ENCODE measurements at regions not wholly inside any gene's neighbourhood (a gene's known extent, or its start where the extent isn't known, plus 50 kb on each side); places are given as distances from the start of the nearest gene placed in this dataset.
A peak's percentile ranks its signal among the peaks of the same experiment; 100 is the strongest.

DNA sequence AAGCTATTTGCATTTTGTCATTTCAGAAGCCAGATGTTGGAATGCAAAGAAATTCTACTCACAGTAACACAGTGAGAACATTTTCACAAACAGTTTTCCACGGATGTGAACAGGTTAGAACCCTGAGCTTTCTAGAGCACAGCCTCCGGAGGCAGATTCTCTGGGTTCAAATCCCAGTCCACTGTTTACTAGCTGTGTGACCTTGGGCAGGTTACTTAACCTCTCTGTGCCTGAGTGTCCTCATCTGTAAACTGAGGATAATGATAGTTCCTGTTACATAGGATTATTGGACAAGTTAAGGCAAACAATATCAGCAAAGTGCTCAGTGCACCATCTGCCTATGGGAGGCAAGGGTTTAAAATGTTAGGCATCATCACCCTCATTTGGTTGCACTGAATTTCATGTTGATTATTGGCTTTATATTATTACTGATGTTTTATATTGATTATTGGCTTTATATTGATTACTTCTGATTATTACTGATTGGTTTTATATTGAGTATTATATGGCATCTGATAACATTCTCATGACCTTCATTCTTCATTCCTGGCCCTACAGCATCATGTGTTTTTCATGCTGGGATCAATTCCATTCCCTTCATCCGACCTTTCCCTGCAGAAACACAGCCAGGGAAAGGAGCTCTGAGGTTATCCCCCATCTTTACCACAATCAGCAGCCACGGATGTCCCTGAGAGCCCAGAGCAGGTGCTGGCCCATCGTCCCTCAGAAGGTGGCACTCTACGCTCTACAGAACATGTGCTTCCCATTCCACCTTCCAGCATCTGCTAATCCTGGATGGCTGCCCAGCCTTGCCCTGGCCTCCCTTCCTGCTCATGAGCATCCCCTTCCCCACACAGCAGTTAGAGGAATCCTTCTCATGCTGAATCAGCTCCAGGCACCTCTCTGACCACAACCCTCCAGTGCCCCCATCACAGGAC, 283.1 kb downstream of the PREX1 start:
- DNase-seq (ENCODE audit: insufficient read length, low spot score) (no peak), FAIRE-seq (no peak)
- TF ChIP-seq, protein P1, sequence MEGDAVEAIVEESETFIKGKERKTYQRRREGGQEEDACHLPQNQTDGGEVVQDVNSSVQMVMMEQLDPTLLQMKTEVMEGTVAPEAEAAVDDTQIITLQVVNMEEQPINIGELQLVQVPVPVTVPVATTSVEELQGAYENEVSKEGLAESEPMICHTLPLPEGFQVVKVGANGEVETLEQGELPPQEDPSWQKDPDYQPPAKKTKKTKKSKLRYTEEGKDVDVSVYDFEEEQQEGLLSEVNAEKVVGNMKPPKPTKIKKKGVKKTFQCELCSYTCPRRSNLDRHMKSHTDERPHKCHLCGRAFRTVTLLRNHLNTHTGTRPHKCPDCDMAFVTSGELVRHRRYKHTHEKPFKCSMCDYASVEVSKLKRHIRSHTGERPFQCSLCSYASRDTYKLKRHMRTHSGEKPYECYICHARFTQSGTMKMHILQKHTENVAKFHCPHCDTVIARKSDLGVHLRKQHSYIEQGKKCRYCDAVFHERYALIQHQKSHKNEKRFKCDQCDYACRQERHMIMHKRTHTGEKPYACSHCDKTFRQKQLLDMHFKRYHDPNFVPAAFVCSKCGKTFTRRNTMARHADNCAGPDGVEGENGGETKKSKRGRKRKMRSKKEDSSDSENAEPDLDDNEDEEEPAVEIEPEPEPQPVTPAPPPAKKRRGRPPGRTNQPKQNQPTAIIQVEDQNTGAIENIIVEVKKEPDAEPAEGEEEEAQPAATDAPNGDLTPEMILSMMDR (IDR thresholded peaks at IDR 0.05; ENCODE audit: insufficient read depth, missing control alignments), result peak; percentile 51

DNA sequence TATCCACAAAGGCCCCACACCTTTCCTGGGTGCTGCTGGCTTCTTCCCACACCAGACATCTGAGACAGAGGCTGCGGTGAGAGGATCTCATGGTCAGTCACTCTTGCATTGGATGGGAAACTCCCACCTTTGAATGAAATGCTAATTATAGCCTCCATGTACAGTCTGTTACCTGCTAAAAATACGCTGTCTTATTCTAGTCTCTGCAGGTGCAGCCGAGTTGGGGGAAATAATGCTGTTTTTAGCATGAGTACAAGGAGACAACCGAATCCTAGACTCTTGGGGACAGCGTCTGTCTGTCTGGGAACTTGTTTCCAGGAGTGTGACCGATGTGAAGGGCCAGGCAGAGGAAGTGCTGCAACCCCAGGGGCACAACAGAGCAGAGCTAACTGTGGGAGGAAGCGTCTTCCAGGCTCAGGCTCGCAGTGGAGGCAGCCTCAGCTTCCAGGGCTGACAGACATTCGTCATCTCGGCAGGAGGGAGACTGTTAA, 286.2 kb downstream of the PREX1 start:
- TF ChIP-seq, protein P1 (IDR thresholded peaks at IDR 0.05; ENCODE audit: insufficient read depth, missing control alignments), result no peak
- DNase-seq (ENCODE audit: insufficient read length, low spot score), result no peak
- no peak for FAIRE-seq

DNA sequence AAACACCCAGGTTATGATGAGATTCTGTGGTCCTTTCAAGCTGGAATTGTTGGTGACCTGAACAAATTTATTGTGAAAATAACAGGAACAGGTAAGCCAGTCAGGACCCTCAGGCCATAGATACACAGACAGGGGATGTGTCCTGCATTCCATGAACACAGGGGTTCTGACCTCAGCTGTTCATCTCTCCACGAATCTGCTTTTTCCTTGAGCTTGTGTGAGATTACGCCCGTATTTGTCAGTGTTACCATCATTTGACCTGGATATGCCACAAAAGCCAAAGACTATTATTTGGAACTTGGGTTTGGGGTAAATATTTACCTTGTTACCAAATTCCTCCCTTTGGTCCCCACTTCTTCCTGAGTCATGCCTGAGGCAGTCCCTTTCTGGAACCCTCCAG, 288.9 kb downstream of the PREX1 start:
- FAIRE-seq, result no peak
- TF ChIP-seq, protein P1 (IDR thresholded peaks at IDR 0.05; ENCODE audit: insufficient read depth, missing control alignments), result no peak

DNA sequence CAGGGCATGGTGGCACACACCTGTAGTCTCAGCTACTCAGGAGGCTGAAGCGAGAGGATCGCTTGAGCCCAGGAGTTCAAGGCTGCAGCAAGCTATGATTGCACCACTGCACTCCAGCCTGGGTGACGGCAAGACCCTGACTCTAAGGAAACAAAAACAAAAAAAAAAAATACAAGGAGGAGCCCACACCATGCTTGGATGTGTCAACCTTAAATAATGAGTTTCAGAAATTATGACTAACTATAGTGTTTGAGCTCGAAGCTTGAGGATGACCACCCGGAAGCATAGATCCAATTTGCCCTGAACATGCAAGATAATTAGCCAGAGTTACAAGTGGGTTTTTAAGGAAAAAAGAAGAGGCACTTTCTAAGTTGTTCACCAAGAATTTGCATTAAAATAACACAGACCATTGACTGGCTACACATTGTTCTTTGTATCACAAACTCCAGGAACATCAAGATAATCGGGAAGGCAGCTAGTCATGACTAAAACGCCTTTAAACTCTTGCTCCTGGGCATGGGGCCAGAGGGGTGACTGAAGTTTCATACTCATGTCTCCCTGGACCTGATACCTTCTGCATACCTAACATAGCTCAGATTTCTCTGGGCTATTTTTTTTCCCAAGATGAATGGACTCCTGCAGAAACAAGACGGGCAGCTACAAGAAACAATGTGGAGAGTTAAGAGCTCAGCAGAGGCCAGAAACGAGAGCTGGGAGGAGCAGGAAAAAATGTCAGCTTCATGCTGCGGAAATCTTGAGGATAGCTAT, 289.6 kb downstream of the PREX1 start:
- FAIRE-seq, result no peak
- TF ChIP-seq, protein P1 (IDR thresholded peaks at IDR 0.05; ENCODE audit: insufficient read depth, missing control alignments), result no peak
- DNase-seq (ENCODE audit: insufficient read length, low spot score), result no peak

More for the DNA sequence above, 288.9 kb downstream of the PREX1 start:
- no peak for DNase-seq (ENCODE audit: insufficient read length, low spot score)

DNA sequence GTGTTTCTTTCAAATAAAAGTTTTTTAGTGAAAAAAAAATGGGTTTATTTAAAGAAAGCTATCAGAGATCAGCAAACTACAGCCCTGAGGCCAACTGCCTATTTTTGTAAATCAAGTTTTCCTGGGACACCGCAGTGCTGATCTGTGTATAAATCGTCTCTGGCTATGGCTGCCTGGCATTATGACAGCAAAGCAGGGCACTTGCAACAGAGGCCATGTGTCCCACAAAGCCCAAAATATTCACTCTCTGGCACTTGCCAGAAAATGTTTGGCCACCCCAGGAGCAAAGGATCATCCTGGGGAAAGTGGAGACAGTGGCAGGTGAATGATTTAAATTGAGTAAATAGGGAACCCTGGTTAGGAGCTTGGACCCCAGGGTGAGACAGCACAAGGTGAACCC, 291.6 kb downstream of the PREX1 start:
- TF ChIP-seq, protein P1 (IDR thresholded peaks at IDR 0.05; ENCODE audit: insufficient read depth, missing control alignments), result no peak
- no peak for FAIRE-seq
- DNase-seq (ENCODE audit: insufficient read length, low spot score), result no peak

DNA sequence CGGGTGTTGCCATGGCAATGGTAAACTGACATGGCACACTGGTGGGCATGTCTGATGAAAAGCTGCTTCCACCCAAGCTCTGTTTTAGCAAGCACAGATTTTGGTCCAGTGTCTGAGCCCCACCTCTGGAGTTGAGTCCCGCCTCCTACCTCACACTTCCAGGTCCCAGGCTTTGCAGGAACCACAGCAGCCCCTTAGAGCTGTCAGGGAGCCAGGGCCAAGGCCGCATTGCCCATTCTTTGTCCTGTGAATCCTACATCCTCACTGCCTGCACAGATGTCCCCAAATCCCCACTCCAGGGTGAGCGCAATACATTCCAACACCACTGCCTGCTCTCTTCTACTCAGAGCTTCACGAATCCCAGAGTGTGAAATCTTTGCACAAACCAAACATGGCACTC, 292.2 kb downstream of the PREX1 start:
- no peak for FAIRE-seq
- DNase-seq (ENCODE audit: insufficient read length, low spot score), result no peak
- TF ChIP-seq, protein P1 (IDR thresholded peaks at IDR 0.05; ENCODE audit: insufficient read depth, missing control alignments), result no peak
